DMS53 (cell line): ENCODE measurements at regions not wholly inside any gene's neighbourhood (a gene's known extent, or its start where the extent isn't known, plus 50 kb on each side); places are given as distances from the start of the nearest gene placed in this dataset.

ENCODE experiments used
- DNase-seq: peaks from one replicate; lab custom pipeline; 2025; lab: John Stamatoyannopoulos, UW

- no peak for DNase-seq
Measured at GRCh38 chr3:24764236-24764915, 269.7 kb upstream of the THRB start.

GRCh38 chr3:24765399-24765798 lies 270.7 kb upstream of the THRB start:
- no peak for DNase-seq

- DNase-seq, result no peak
Measured at GRCh38 chr3:24769918-24770317, 275.3 kb upstream of the THRB start.

GRCh38 chr3:24773798-24774197 lies 279.1 kb upstream of the THRB start:
- DNase-seq, result peak; percentile 74

GRCh38 chr3:24780991-24781390 lies 286.3 kb upstream of the THRB start:
- no peak for DNase-seq

GRCh38 chr3:24781454-24781853 lies 286.8 kb upstream of the THRB start:
- no peak for DNase-seq

GRCh38 chr3:24793896-24794295 lies 299.2 kb upstream of the THRB start:
- DNase-seq, result no peak

GRCh38 chr3:24802614-24803013 lies 308.0 kb upstream of the THRB start:
- no peak for DNase-seq

- DNase-seq, result no peak
Measured at GRCh38 chr3:24804095-24804494, 309.4 kb upstream of the THRB start.

- no peak for DNase-seq
Measured at GRCh38 chr3:24810881-24811280, 316.2 kb upstream of the THRB start.

GRCh38 chr3:24812116-24812515 lies 317.5 kb upstream of the THRB start:
- DNase-seq, result peak; percentile 0

GRCh38 chr3:24818055-24818454 lies 323.4 kb upstream of the THRB start:
- no peak for DNase-seq

- DNase-seq, result no peak
Measured at GRCh38 chr3:24828011-24828410, 333.4 kb upstream of the THRB start.

GRCh38 chr3:24828551-24828950 lies 333.9 kb upstream of the THRB start:
- no peak for DNase-seq

- DNase-seq, result peak; percentile 66
Measured at GRCh38 chr3:24829011-24829581, 334.4 kb upstream of the THRB start.

- DNase-seq, result peak; percentile 63
Measured at GRCh38 chr3:24829629-24830229, 335.1 kb upstream of the THRB start.

- DNase-seq, result peak; percentile 40
Measured at GRCh38 chr3:24830230-24831152, 335.8 kb upstream of the THRB start.

- no peak for DNase-seq
Measured at GRCh38 chr3:24831221-24831620, 336.6 kb upstream of the THRB start.

GRCh38 chr3:24832891-24833290 lies 338.2 kb upstream of the THRB start:
- DNase-seq, result no peak

GRCh38 chr3:24834442-24834841 lies 339.8 kb upstream of the THRB start:
- peak; percentile 50 for DNase-seq

GRCh38 chr3:24835510-24835909 lies 340.9 kb upstream of the THRB start:
- DNase-seq, result no peak

GRCh38 chr3:24837601-24838000 lies 343.0 kb upstream of the THRB start:
- no peak for DNase-seq

GRCh38 chr3:24838533-24838932 lies 343.9 kb upstream of the THRB start:
- no peak for DNase-seq
